SK-N-SH (cell line): ENCODE measurements at regions not wholly inside any gene's neighbourhood (a gene's known extent, or its start where the extent isn't known, plus 50 kb on each side); places are given as distances from the start of the nearest gene placed in this dataset.

Experiments used
- CTCF ChIA-PET: fragments of 300-600, 350-600 bp; formaldehyde crosslinking; extraction: SDS; loops from one replicate; lab custom pipeline; 2021; lab: Yijun Ruan, JAX
- POLR2A ChIA-PET: fragments of 350-600 bp; sonication (Branson Sonifier 250); formaldehyde crosslinking; extraction: SDS; loops from one replicate; lab custom pipeline; 2020; ENCODE audit warnings: antibody characterized with exemption, inconsistent platforms; lab: Yijun Ruan, JAX
- DNase-seq: peaks from one replicate; pipeline ENCODE4 v3.0.0; 2012
- H2AFZ ChIP-seq: fragments of 200-600 bp; sonication (generic); 2 replicates; pipeline ENCODE4 v1.8.1; 2016; ENCODE audit warnings: antibody characterized with exemption, mild to moderate bottlenecking, low read depth
- H3F3A ChIP-seq: fragments of 200-600 bp; sonication (generic); replicated peaks from 2 replicates; pipeline ENCODE3; 2016; ENCODE audit warnings: antibody characterized with exemption, mild to moderate bottlenecking; ENCODE audit not compliant: insufficient read depth
- H3K27ac ChIP-seq, 2 experiments: fragments of 200-500 bp in 1 of 2; fragments of 200-600 bp in 1 of 2; sonication (Bioruptor generic) in 1 of 2; sonication (generic), shearing (Covaris generic) in 1 of 2; 2 replicates each; pipeline versions ENCODE4 v1.5.1 to v1.6.1; 2014 to 2016; ENCODE audit warnings: low read depth in 2 of 2, inconsistent platforms in 1 of 2, low read length in 1 of 2, mild to moderate bottlenecking in 1 of 2, mixed read lengths in 1 of 2
- H3K27me3 ChIP-seq: fragments of 200-600 bp; sonication (generic), shearing (Covaris generic); 2 replicates; pipeline ENCODE4 v1.6.1; 2016; ENCODE audit warnings: mixed run types; ENCODE audit not compliant: insufficient read depth
- H3K36me3 ChIP-seq, 2 experiments: fragments of 200-500 bp in 1 of 2; fragments of 200-600 bp in 1 of 2; sonication (Bioruptor generic) in 1 of 2; sonication (generic) in 1 of 2; replicated peaks in 1 of 2; 2 replicates each; pipeline versions ENCODE3 to v1.5.1; 2014 to 2016; ENCODE audit warnings: low read length in 1 of 2, mild to moderate bottlenecking in 1 of 2; ENCODE audit not compliant: insufficient read depth in 2 of 2, control insufficient read depth in 1 of 2
- H3K4me1 ChIP-seq, 2 experiments: fragments of 200-500 bp in 1 of 2; fragments of 200-600 bp in 1 of 2; sonication (Bioruptor generic) in 1 of 2; sonication (generic), shearing (Covaris generic) in 1 of 2; 2 replicates each; pipeline versions ENCODE4 v1.5.1 to v1.6.1; 2014 to 2016; ENCODE audit warnings: low read depth in 1 of 2, low read length in 1 of 2, mixed run types in 1 of 2; ENCODE audit not compliant: insufficient read depth in 2 of 2, control insufficient read depth in 1 of 2
- H3K4me2 ChIP-seq: fragments of 200-600 bp; sonication (generic), shearing (Covaris generic); 2 replicates; pipeline ENCODE4 v1.6.1; 2017; ENCODE audit warnings: mixed run types
- H3K4me3 ChIP-seq, 2 experiments: fragments of 200-500 bp in 1 of 2; fragments of 200-600 bp in 1 of 2; sonication (Bioruptor generic) in 1 of 2; sonication (generic), shearing (Covaris generic) in 1 of 2; 2 replicates each; pipeline versions ENCODE4 v1.5.1 to v1.8.1; 2014 to 2016; ENCODE audit warnings: low read depth in 2 of 2, inconsistent platforms in 1 of 2, low read length in 1 of 2, mild to moderate bottlenecking in 1 of 2, mixed read lengths in 1 of 2, moderate library complexity in 1 of 2
- H3K79me2 ChIP-seq: fragments of 200-600 bp; sonication (generic); 2 replicates; pipeline ENCODE4 v1.8.1; 2017; ENCODE audit warnings: mild to moderate bottlenecking; ENCODE audit not compliant: insufficient read depth
- H3K9ac ChIP-seq: fragments of 200-600 bp; sonication (generic); 2 replicates; pipeline ENCODE4 v1.6.1; 2017; ENCODE audit warnings: mixed run types
- H3K9me2 ChIP-seq: fragments of 200-600 bp; sonication (generic); 2 replicates; pipeline ENCODE4 v1.6.1; 2017; ENCODE audit warnings: mixed run types
- H3K9me3 ChIP-seq: fragments of 200-600 bp; sonication (generic); 2 replicates; pipeline ENCODE4 v1.6.1; 2017; ENCODE audit warnings: mixed run types, mild to moderate bottlenecking, moderate library complexity
- H4K20me1 ChIP-seq: fragments of 200-600 bp; sonication (generic); 2 replicates; pipeline ENCODE4 v1.6.1; 2017; ENCODE audit warnings: mild to moderate bottlenecking, mixed run types; ENCODE audit not compliant: insufficient read depth
- CTCF ChIP-seq: fragments of 200-600 bp; sonication (generic); IDR thresholded peaks from 2 replicates; pipeline ENCODE4 v1.6.1; 2017; ENCODE audit warnings: antibody characterized with exemption, mild to moderate bottlenecking, moderate library complexity
- ELF1 ChIP-seq: IDR thresholded peaks from 2 replicates; pipeline ENCODE4 v1.4.0; 2012
- EP300 ChIP-seq, 2 experiments: IDR thresholded peaks; 2 replicates each; pipeline versions ENCODE4 v1.4.0 to v1.6.1; 2012; ENCODE audit warnings: borderline replicate concordance in 1 of 2, low read depth in 1 of 2, low read length in 1 of 2
- EZH2phosphoT487 ChIP-seq: fragments of 200-600 bp; sonication (generic); IDR thresholded peaks from 2 replicates; pipeline ENCODE4 v1.6.1; 2017; ENCODE audit warnings: low read depth, mixed run types, mild to moderate bottlenecking, antibody characterized with exemption, moderate library complexity, borderline replicate concordance
- FOXJ3 ChIP-seq: sonication (generic); formaldehyde crosslinking; IDR thresholded peaks from 2 replicates; pipeline ENCODE4 v1.5.1; 2020; ENCODE audit warnings: mild to moderate bottlenecking, missing genetic modification reagents
- GATA2 ChIP-seq: sonication (generic); formaldehyde crosslinking; IDR thresholded peaks from 2 replicates; pipeline ENCODE4 v1.5.0; 2020; ENCODE audit warnings: mild to moderate bottlenecking, missing genetic modification reagents
- MAX ChIP-seq: IDR thresholded peaks from 2 replicates; pipeline ENCODE4 v1.4.0; 2012; ENCODE audit warnings: low read depth
- MEF2A ChIP-seq: IDR thresholded peaks from 2 replicates; pipeline ENCODE4 v1.4.0; 2012; ENCODE audit warnings: low read depth, borderline replicate concordance
- NFIC ChIP-seq: IDR thresholded peaks from 2 replicates; pipeline ENCODE4 v1.4.0; 2012; ENCODE audit warnings: borderline replicate concordance
- PBX3 ChIP-seq: IDR thresholded peaks from 2 replicates; pipeline ENCODE4; 2012
- RAD21 ChIP-seq: IDR thresholded peaks from 2 replicates; pipeline ENCODE4 v1.6.1; 2012; ENCODE audit warnings: mild to moderate bottlenecking, low read length
- RCOR1 ChIP-seq: fragments of 150-350 bp; IDR thresholded peaks from 2 replicates; pipeline ENCODE4 v1.6.1; 2017; ENCODE audit warnings: antibody characterized with exemption, low read length
- REST ChIP-seq: IDR thresholded peaks from 2 replicates; pipeline ENCODE4 v1.6.1; 2012; ENCODE audit warnings: mild to moderate bottlenecking, low read depth, low read length, moderate library complexity
- RFX5 ChIP-seq: IDR thresholded peaks from 2 replicates; pipeline ENCODE4 v1.6.1; 2012; ENCODE audit warnings: mild to moderate bottlenecking, improper control_type of control experiment, low read length
- RXRA ChIP-seq: IDR thresholded peaks from 2 replicates; pipeline ENCODE4 v1.4.0; 2012; ENCODE audit warnings: low read depth, mild to moderate bottlenecking, borderline replicate concordance
- TAF1 ChIP-seq: IDR thresholded peaks from 2 replicates; pipeline ENCODE4 v1.6.1; 2012; ENCODE audit warnings: low read depth, mild to moderate bottlenecking, low read length, moderate library complexity, borderline replicate concordance
- TCF12 ChIP-seq: IDR thresholded peaks from 2 replicates; pipeline ENCODE4 v1.4.0; 2012
- TEAD4 ChIP-seq: IDR thresholded peaks from 2 replicates; pipeline ENCODE4 v1.4.0; 2012; ENCODE audit warnings: mild to moderate bottlenecking, borderline replicate concordance; ENCODE audit not compliant: insufficient read depth
- USF2 ChIP-seq: fragments of 150-350 bp; IDR thresholded peaks from 2 replicates; pipeline ENCODE4 v1.6.1; 2017; ENCODE audit warnings: antibody characterized with exemption, low read length, low read depth, borderline replicate concordance
- YY1 ChIP-seq: IDR thresholded peaks from 2 replicates; pipeline ENCODE4 v1.4.0; 2012; ENCODE audit warnings: low read depth, mild to moderate bottlenecking
- WGBS: methylation state at CpG from one replicate; pipeline ENCODE4 v1.1.6; 2017; ENCODE audit warnings: low lambda C conversion rate; 5-methylcytosine and 5-hydroxymethylcytosine counted together

- CTCF ChIA-PET, result no interaction called here
- no peak for DNase-seq
Measured at GRCh38 chr6:168181876-168182275, 102.9 kb upstream of the FRMD1 start.

More at GRCh38 chr6:168181876-168182275, 102.9 kb upstream of the FRMD1 start:
- no peak overlapping the region for H3K4me3 ChIP-seq
- no peaks in the 10 kb centered on the region for H3F3A ChIP-seq
- no peaks in the 10 kb centered on the region for H3K9me2 ChIP-seq
- WGBS, result 48% methylated on average over 11 of the region's 11 CpGs
- H3K4me2 ChIP-seq, result no peak overlapping the region
- H4K20me1 ChIP-seq, result no peaks in the 10 kb centered on the region
- no peaks in the 10 kb centered on the region for H3K27me3 ChIP-seq
- H3K9ac ChIP-seq, result no peak overlapping the region
- H3K79me2 ChIP-seq, result no peaks in the 10 kb centered on the region
- no peak overlapping the region for H2AFZ ChIP-seq
- POLR2A ChIA-PET, result no interaction called here
- H3K9me3 ChIP-seq, result no peaks in the 10 kb centered on the region
- peaks cover 2 to 7% of the 10 kb centered on the region in 2 experiments; a peak in 2 of 4 replicates for H3K4me1 ChIP-seq
- no peaks in the 10 kb centered on the region for H3K36me3 ChIP-seq
- no peak overlapping the region for H3K27ac ChIP-seq
- TF ChIP-seq EP300 (IDR thresholded peaks at IDR 0.05; ENCODE audit: borderline replicate concordance in 1 of 2, low read depth in 1 of 2, low read length in 1 of 2) (no peak), RFX5 (no peak), PBX3 (no peak), TEAD4 (no peak), EZH2phosphoT487 (no peak), ELF1 (no peak), FOXJ3 (CRISPR knock-in tag) (no peak), CTCF (no peak), RXRA (no peak), RCOR1 (no peak), GATA2 (CRISPR knock-in tag) (no peak), USF2 (no peak), YY1 (no peak), TAF1 (no peak), TCF12 (no peak), RAD21 (no peak), MAX (no peak), REST (no peak), MEF2A (no peak), NFIC (no peak)
